Neural cell (in vitro differentiated cells): ENCODE measurements at regions not wholly inside any gene's neighbourhood (a gene's known extent, or its start where the extent isn't known, plus 50 kb on each side); places are given as distances from the start of the nearest gene placed in this dataset.

Experiments
- H2AFZ ChIP-seq: fragments of 200-600, 300-800 bp; sonication (generic), shearing (Covaris generic); 2 replicates; pipeline ENCODE4 v1.6.0; 2014; ENCODE audit warnings: low read depth, mild to moderate bottlenecking, antibody characterized with exemption, low read length, moderate library complexity
- H3F3A ChIP-seq: fragments of 200-600 bp; shearing (Covaris generic); 2 replicates; pipeline ENCODE4 v1.6.1; 2016; ENCODE audit warnings: mild to moderate bottlenecking, moderate library complexity, mixed read lengths, antibody characterized with exemption, low read length; ENCODE audit not compliant: insufficient read depth, poor library complexity, severe bottlenecking
- H3K27ac ChIP-seq: fragments of 200-600, 300-800 bp; sonication (generic), shearing (Covaris generic); 2 replicates; pipeline ENCODE4 v1.5.1; 2014; ENCODE audit warnings: mild to moderate bottlenecking, low read length, moderate library complexity
- H3K27me3 ChIP-seq: fragments of 300-800, 200-600 bp; sonication (generic), shearing (Covaris generic); 2 replicates; pipeline ENCODE4 v1.6.0; 2014; ENCODE audit warnings: mild to moderate bottlenecking, low read depth, low read length, moderate library complexity; ENCODE audit not compliant: insufficient read depth
- H3K36me3 ChIP-seq: fragments of 300-800, 200-600 bp; sonication (generic), shearing (Covaris generic); 2 replicates; pipeline ENCODE4 v1.5.1; 2014; ENCODE audit warnings: mild to moderate bottlenecking, antibody characterized with exemption, low read length, moderate library complexity; ENCODE audit not compliant: insufficient read depth
- H3K4me2 ChIP-seq: fragments of 300-800, 200-600 bp; sonication (generic), shearing (Covaris generic); 2 replicates; pipeline ENCODE4 v1.6.0; 2014; ENCODE audit warnings: mild to moderate bottlenecking, low read length
- H3K4me3 ChIP-seq: fragments of 300-800, 200-600 bp; sonication (generic), shearing (Covaris generic); 2 replicates; pipeline ENCODE4 v1.5.1; 2014; ENCODE audit warnings: mild to moderate bottlenecking, low read length, moderate library complexity
- H3K79me2 ChIP-seq: fragments of 200-600 bp; shearing (Covaris generic); replicated peaks from 2 replicates; pipeline ENCODE4 v1.6.0; 2014; ENCODE audit warnings: mild to moderate bottlenecking, low read length, moderate library complexity; ENCODE audit not compliant: insufficient read depth
- H3K9ac ChIP-seq: fragments of 300-800, 200-600 bp; sonication (generic), shearing (Covaris generic); 2 replicates; pipeline ENCODE4 v1.6.1; 2016; ENCODE audit warnings: mild to moderate bottlenecking, low read length, mixed read lengths
- H3K9me2 ChIP-seq: fragments of 200-600 bp; shearing (Covaris generic); 2 replicates; pipeline ENCODE4 v1.6.1; 2016; ENCODE audit warnings: mild to moderate bottlenecking, low read length, mixed read lengths; ENCODE audit not compliant: insufficient read depth
- H3K9me3 ChIP-seq: fragments of 200-600, 300-800 bp; sonication (generic), shearing (Covaris generic); 2 replicates; pipeline ENCODE4 v1.6.1; 2016; ENCODE audit warnings: mild to moderate bottlenecking, mixed run types, low read length, moderate library complexity, mixed read lengths
- H4K20me1 ChIP-seq: fragments of 200-600 bp; shearing (Covaris generic); 2 replicates; pipeline ENCODE4 v1.6.1; 2016; ENCODE audit warnings: mild to moderate bottlenecking, mixed run types; ENCODE audit not compliant: insufficient read depth
- CTCF ChIP-seq: fragments of 450-650 bp; IDR thresholded peaks from 2 replicates; pipeline ENCODE4 v1.5.1; 2014; ENCODE audit warnings: antibody characterized with exemption, mild to moderate bottlenecking, moderate library complexity; ENCODE audit not compliant: poor library complexity, severe bottlenecking
- EZH2 ChIP-seq: fragments of 200-600, 300-800 bp; shearing (Covaris generic), sonication (generic); IDR thresholded peaks from 2 replicates; pipeline ENCODE4 v1.6.1; 2014; ENCODE audit warnings: antibody characterized with exemption, low read length, borderline replicate concordance, mild to moderate bottlenecking; ENCODE audit not compliant: insufficient read depth, poor library complexity, severe bottlenecking
- MXI1 ChIP-seq: fragments of 450-650 bp; conservative IDR thresholded peaks from 2 replicates; pipeline ENCODE4 v1.6.1; 2014; ENCODE audit warnings: antibody characterized with exemption, mild to moderate bottlenecking; ENCODE audit not compliant: poor library complexity, severe bottlenecking
- POLR2AphosphoS5 ChIP-seq: IDR thresholded peaks from 2 replicates; pipeline ENCODE4 v1.6.1; 2012
- RAD21 ChIP-seq: fragments of 450-650 bp; conservative IDR thresholded peaks from 2 replicates; pipeline ENCODE4 v1.6.1; 2014; ENCODE audit warnings: antibody characterized with exemption, mild to moderate bottlenecking, moderate library complexity
- REST ChIP-seq: IDR thresholded peaks from 2 replicates; pipeline ENCODE4 v1.6.1; 2012; ENCODE audit warnings: borderline replicate concordance
- SMC3 ChIP-seq: fragments of 450-650 bp; conservative IDR thresholded peaks from 2 replicates; pipeline ENCODE4 v1.6.1; 2014; ENCODE audit warnings: antibody characterized with exemption, mild to moderate bottlenecking, moderate library complexity; ENCODE audit not compliant: poor library complexity
- TAF1 ChIP-seq: IDR thresholded peaks from 2 replicates; pipeline ENCODE4 v1.6.1; 2012; ENCODE audit warnings: low read depth

GRCh38 chr22:27350306-27350705 lies 451.2 kb downstream of the MN1 start:
- H3K79me2 ChIP-seq = no peaks in the 10 kb centered on the region
- no peak overlapping the region for H3K9ac ChIP-seq
- no peak overlapping the region for H3K27ac ChIP-seq
- no peaks in the 10 kb centered on the region for H3K36me3 ChIP-seq
- H3K4me2 ChIP-seq = no peak overlapping the region
- H3K27me3 ChIP-seq = no peaks in the 10 kb centered on the region
- no peaks in the 10 kb centered on the region for H4K20me1 ChIP-seq
- no peaks in the 10 kb centered on the region for H3K9me3 ChIP-seq
- H3K9me2 ChIP-seq = no peaks in the 10 kb centered on the region
- peaks cover 4% of the 10 kb centered on the region for H3F3A ChIP-seq
- no peak overlapping the region for H3K4me3 ChIP-seq
- no peak for TF ChIP-seq POLR2AphosphoS5
- H2AFZ ChIP-seq = no peak overlapping the region

- Histone ChIP-seq H2AFZ (peak overlapping the region; percentile 30), H3K9me3 (peaks cover 4% of the 10 kb centered on the region), H3K4me3 (peak overlapping the region; percentile 17), H3F3A (peaks cover 4% of the 10 kb centered on the region), H3K36me3 (no peaks in the 10 kb centered on the region), H4K20me1 (no peaks in the 10 kb centered on the region), H3K4me2 (peak overlapping the region; percentile 28), H3K27me3 (no peaks in the 10 kb centered on the region), H3K9ac (peak overlapping the region; percentile 39), H3K79me2 (no peaks in the 10 kb centered on the region), H3K27ac (peak overlapping the region; percentile 76), H3K9me2 (no peaks in the 10 kb centered on the region)
- no peak for TF ChIP-seq SMC3
- no peak for TF ChIP-seq REST
- TF ChIP-seq MXI1 = no peak
- no peak for TF ChIP-seq TAF1
- no peak for TF ChIP-seq CTCF
- TF ChIP-seq EZH2 = no peak
- no peak for TF ChIP-seq RAD21
Observed at GRCh38 chr22:27352426-27352825, 449.1 kb downstream of the MN1 start.

GRCh38 chr22:27358096-27358870 lies 443.3 kb downstream of the MN1 start:
- no peaks in the 10 kb centered on the region for H3F3A ChIP-seq
- no peak for TF ChIP-seq CTCF
- TF ChIP-seq MXI1 = no peak
- TF ChIP-seq POLR2AphosphoS5 = peak; percentile 18
- no peak overlapping the region for H3K27ac ChIP-seq
- no peak overlapping the region for H2AFZ ChIP-seq
- H3K9ac ChIP-seq = no peak overlapping the region
- H3K36me3 ChIP-seq = no peaks in the 10 kb centered on the region
- H3K79me2 ChIP-seq = no peaks in the 10 kb centered on the region
- H3K9me2 ChIP-seq = no peaks in the 10 kb centered on the region
- H3K9me3 ChIP-seq = peaks cover 4% of the 10 kb centered on the region
- no peak overlapping the region for H3K4me2 ChIP-seq
- no peaks in the 10 kb centered on the region for H3K27me3 ChIP-seq
- no peak overlapping the region for H3K4me3 ChIP-seq
- H4K20me1 ChIP-seq = no peaks in the 10 kb centered on the region
